Fibroblast of villous mesenchyme (primary cell): ENCODE measurements at regions not wholly inside any gene's neighbourhood (a gene's known extent, or its start where the extent isn't known, plus 50 kb on each side); places are given as distances from the start of the nearest gene placed in this dataset.
A peak's percentile ranks its signal among the peaks of the same experiment; 100 is the strongest.
"Not testable (repeated sequence)": the region's sequence is repeated elsewhere in the genome, so short reads cannot be mapped to it uniquely, and the experiment has no call there.

Experiments used
- DNase-seq: peaks from one replicate; pipeline ENCODE4 v3.0.0-alpha.2; 2010; ENCODE audit warnings: low read depth
- H3K4me3 ChIP-seq: 2 replicates; pipeline ENCODE4 v1.5.1; 2011; ENCODE audit warnings: low read depth, mild to moderate bottlenecking, low read length
- TF ChIP-seq, protein P1 (sequence below): IDR thresholded peaks from 2 replicates; pipeline ENCODE4 v1.5.1; 2012; ENCODE audit warnings: low read depth, mild to moderate bottlenecking, low read length; ENCODE audit not compliant: insufficient read depth

DNA sequence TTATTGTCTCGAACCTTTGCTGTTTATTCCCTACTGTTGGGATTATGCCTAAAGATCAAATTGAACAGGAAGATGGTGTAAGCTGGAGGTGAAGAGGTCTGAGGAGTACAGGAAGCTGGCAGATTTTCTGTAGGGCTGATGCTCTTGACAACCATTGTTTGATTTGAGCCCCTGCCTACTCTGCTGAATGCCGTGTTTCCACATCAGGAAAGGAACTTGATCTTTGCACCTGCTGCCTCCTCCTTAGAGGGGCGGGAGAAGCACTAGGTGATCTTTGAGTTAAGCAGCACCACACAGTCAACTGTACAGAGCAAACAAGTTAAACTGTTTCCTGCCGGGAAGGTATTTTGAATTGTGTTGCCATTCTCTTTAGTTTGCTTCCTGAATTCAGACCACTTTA, 364.6 kb upstream of the EPHA6 start:
- TF ChIP-seq, protein P1, sequence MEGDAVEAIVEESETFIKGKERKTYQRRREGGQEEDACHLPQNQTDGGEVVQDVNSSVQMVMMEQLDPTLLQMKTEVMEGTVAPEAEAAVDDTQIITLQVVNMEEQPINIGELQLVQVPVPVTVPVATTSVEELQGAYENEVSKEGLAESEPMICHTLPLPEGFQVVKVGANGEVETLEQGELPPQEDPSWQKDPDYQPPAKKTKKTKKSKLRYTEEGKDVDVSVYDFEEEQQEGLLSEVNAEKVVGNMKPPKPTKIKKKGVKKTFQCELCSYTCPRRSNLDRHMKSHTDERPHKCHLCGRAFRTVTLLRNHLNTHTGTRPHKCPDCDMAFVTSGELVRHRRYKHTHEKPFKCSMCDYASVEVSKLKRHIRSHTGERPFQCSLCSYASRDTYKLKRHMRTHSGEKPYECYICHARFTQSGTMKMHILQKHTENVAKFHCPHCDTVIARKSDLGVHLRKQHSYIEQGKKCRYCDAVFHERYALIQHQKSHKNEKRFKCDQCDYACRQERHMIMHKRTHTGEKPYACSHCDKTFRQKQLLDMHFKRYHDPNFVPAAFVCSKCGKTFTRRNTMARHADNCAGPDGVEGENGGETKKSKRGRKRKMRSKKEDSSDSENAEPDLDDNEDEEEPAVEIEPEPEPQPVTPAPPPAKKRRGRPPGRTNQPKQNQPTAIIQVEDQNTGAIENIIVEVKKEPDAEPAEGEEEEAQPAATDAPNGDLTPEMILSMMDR = no peak
- DNase-seq = no peak
- no peak overlapping the region for H3K4me3 ChIP-seq

DNA sequence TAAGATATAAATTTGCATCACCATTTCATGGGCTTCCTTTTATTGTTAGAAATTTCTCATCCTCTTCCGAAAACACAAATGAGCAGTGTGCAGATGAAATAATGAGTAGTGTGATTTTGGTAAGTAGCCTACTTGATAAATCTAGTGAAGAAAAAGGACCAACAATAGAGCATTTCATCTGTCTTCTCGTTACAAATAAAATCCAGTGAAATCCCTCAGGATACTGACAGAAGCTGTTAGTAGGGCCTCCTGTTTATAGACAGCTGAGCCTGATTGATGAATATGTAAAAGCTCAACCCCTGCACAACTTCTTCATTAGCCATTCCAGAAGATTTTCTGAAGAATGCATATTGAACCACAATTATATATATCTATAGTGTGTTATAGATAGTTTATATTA, 363.7 kb upstream of the EPHA6 start:
- no peak for DNase-seq
- no peak overlapping the region for H3K4me3 ChIP-seq
- TF ChIP-seq, protein P1 = no peak

DNA sequence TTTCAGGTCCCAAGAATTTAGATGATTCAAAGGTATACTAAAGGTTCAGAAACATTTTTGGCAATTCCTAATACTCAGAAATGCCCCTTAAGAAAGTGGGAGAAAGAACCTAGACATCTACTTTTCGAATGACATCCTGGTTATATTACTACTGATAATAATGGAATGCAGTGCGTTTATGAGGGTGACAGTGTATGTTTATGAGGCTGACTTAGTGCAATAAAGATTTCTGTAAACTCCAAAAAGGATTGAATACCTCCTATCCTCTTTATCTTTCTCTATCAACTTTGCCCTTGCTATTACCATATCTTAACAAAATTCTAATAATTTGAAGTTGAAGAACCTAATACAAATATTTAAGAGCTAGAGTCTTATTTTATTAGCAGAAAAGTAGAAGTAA, 348.9 kb upstream of the EPHA6 start:
- DNase-seq = peak; percentile 22
- H3K4me3 ChIP-seq = no peak overlapping the region
- TF ChIP-seq, protein P1 = no peak

DNA sequence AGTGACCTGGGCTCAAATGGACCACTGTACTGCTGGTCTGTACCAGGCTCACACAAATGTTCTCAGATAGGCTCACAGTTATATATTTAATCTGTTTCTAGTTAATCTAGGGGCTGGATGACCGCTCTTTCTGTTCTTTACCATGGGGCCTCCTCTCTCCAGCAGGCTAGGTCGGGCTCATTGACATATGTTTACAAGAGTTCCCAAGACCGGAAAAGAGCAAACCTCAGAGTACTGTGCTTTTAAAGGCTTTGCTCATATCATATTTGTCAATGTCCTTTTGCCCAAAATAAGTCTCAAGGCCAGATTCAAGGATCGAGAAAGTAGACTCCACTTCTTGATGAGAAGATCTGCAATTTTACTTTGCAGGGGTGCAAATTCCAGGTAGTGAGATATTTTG, 348.0 kb upstream of the EPHA6 start:
- DNase-seq = peak; percentile 63
- no peak overlapping the region for H3K4me3 ChIP-seq
- TF ChIP-seq, protein P1 = no peak

DNA sequence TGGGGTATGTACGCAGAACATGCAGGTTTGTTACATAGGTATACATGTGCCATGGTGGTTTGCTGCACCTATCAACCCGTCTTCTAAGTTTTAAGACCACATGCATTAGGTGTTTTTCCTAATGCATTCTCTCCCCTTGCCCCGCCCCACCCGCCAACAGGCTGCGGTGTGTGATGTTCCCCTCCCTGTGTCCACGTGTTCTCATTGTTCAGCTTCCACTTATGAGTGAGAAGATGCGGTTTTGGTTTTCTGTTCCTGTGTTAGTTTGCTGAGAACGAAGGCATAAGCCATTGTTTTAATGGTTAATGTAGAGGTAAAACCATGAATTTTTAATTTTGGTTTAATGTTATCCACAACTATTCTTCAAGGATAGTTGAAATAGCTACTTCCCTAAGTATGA, 346.8 kb upstream of the EPHA6 start:
- DNase-seq = no peak
- H3K4me3 ChIP-seq = no peak overlapping the region
- TF ChIP-seq, protein P1 = no peak

- no peak for DNase-seq
- TF ChIP-seq, protein P1 = no peak
- no peak overlapping the region for H3K4me3 ChIP-seq
Measured at GRCh38 chr3:96478496-96478895, 335.9 kb upstream of the EPHA6 start.

GRCh38 chr3:96480881-96481280, 333.5 kb upstream of the EPHA6 start:
- TF ChIP-seq, protein P1 = no peak
- H3K4me3 ChIP-seq = no peak overlapping the region
- DNase-seq = no peak

DNA sequence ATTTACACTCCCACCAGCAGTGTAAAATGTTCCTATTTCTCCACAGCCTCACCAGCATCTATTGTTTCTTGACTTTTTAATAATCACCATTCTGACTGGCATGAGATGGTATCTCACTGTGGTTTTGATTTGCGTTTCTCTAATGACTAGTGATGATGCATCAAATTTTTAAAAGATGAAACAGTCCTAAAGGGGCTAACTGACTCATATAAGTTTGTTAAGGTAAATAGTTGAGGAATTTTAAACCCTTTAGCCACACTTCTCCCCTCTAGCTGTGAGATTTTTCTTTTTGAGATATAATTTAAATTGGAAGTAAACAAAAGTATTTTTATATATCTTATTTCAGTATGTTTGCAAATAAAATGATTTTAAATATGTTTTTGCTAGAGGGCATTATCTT, 331.2 kb upstream of the EPHA6 start:
- not testable (repeated sequence) for DNase-seq, H3K4me3 ChIP-seq
